Natural killer cell (primary cell): ENCODE measurements at regions not wholly inside any gene's neighbourhood (a gene's known extent, or its start where the extent isn't known, plus 50 kb on each side); places are given as distances from the start of the nearest gene placed in this dataset.

ENCODE experiments used
- ATAC-seq, 3 donors: fragments of 150-1000 bp in 2 of 3; fragments of 200-7000 bp in 1 of 3; cut with Tn5 transposase; 1 replicate in 1 of 3; 2 replicates in 2 of 3; pipeline ENCODE4 v1.10.0; 2021; ENCODE audit warnings: mild to moderate bottlenecking in 2 of 3, moderate library complexity in 2 of 3
- DNase-seq, 2 donors: peaks; one replicate each; pipeline versions ENCODE4 v3.0.0 to v3.0.0-alpha.2; 2013 to 2021; ENCODE audit warnings: mixed read lengths in 1 of 2
- H3K27ac ChIP-seq: one replicate; pipeline ENCODE4 v1.5.1; 2013; ENCODE audit warnings: mild to moderate bottlenecking, low read length
- H3K27me3 ChIP-seq: one replicate; pipeline ENCODE4 v1.6.1; 2013; ENCODE audit warnings: low read length; ENCODE audit not compliant: control insufficient read depth, insufficient read depth
- H3K36me3 ChIP-seq: one replicate; pipeline ENCODE4 v1.6.1; 2013; ENCODE audit warnings: low read length; ENCODE audit not compliant: control insufficient read depth, insufficient read depth
- H3K4me1 ChIP-seq: one replicate; pipeline ENCODE4 v1.6.1; 2013; ENCODE audit warnings: low read length; ENCODE audit not compliant: control insufficient read depth, insufficient read depth
- H3K4me3 ChIP-seq: one replicate; pipeline ENCODE4 v1.5.1; 2013; ENCODE audit warnings: low read length
- H3K9me3 ChIP-seq: one replicate; pipeline ENCODE4 v1.6.1; 2013; ENCODE audit warnings: low read length; ENCODE audit not compliant: control insufficient read depth, insufficient read depth
- H3K27ac Mint-ChIP-seq, 2 donors: one replicate each; pipeline ENCODE4 v1.8.0; 2022; ENCODE audit warnings: mild to moderate bottlenecking in 2 of 2, mixed read lengths in 2 of 2, moderate library complexity in 1 of 2
- H3K27me3 Mint-ChIP-seq, 2 donors: one replicate each; pipeline ENCODE4 v1.8.0; 2022; ENCODE audit warnings: low read depth in 2 of 2, mixed read lengths in 2 of 2
- H3K36me3 Mint-ChIP-seq: one replicate; pipeline ENCODE4 v1.8.0; 2022; ENCODE audit warnings: mixed read lengths
- H3K4me1 Mint-ChIP-seq, 2 donors: one replicate each; pipeline ENCODE4 v1.8.0; 2022; ENCODE audit warnings: mixed read lengths in 2 of 2
- H3K4me3 Mint-ChIP-seq: one replicate; pipeline ENCODE4 v1.8.0; 2022; ENCODE audit warnings: mild to moderate bottlenecking, moderate library complexity, mixed read lengths
- H3K9me3 Mint-ChIP-seq, 2 donors: one replicate each; pipeline ENCODE4 v1.8.0; 2022; ENCODE audit warnings: mixed read lengths in 2 of 2
- WGBS: methylation state at CpG from one replicate; pipeline ENCODE4 v1.1.7; 2013; ENCODE audit warnings: missing lambda C conversion rate; ENCODE audit not compliant: insufficient coverage; 5-methylcytosine and 5-hydroxymethylcytosine counted together
- intact Hi-C: fragments of 100-400 bp; cut with micrococcal nuclease; formaldehyde crosslinking; loops from one replicate; pipeline ENCODE4 v1.14.2; 2022
- TF ChIP-seq, protein P1 (sequence below): fragments of 200-600 bp; IDR thresholded peaks from one replicate; pipeline ENCODE4 v1.8.0; 2022; ENCODE audit warnings: antibody characterized with exemption

DNA sequence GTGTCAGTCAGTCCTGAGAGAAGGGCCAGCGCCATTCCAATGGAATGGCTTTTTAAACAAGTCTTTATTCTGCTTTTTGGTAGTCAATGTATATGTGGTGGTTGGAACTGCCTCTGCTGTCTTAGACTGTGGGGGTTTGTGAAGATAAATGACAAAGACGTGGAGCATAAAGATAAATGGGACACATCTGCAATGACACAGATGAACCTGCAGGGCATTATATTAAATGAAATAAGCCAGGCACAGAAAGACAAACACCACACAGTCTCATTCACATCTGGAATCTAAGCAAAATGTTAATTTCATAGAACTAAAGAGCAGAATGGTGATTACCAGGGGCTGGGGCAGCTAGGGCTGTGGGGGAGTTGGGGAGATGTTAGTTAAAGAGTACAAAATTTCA lies 912.8 kb upstream of the MAN1A1 start:
- TF ChIP-seq, protein P1, sequence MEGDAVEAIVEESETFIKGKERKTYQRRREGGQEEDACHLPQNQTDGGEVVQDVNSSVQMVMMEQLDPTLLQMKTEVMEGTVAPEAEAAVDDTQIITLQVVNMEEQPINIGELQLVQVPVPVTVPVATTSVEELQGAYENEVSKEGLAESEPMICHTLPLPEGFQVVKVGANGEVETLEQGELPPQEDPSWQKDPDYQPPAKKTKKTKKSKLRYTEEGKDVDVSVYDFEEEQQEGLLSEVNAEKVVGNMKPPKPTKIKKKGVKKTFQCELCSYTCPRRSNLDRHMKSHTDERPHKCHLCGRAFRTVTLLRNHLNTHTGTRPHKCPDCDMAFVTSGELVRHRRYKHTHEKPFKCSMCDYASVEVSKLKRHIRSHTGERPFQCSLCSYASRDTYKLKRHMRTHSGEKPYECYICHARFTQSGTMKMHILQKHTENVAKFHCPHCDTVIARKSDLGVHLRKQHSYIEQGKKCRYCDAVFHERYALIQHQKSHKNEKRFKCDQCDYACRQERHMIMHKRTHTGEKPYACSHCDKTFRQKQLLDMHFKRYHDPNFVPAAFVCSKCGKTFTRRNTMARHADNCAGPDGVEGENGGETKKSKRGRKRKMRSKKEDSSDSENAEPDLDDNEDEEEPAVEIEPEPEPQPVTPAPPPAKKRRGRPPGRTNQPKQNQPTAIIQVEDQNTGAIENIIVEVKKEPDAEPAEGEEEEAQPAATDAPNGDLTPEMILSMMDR: no peak
- Mint-ChIP-seq H3K36me3 (no peaks in the 10 kb centered on the region), H3K4me3 (no peak overlapping the region), H3K27me3 (no peaks in the 10 kb centered on the region), H3K27ac (no peak overlapping the region), H3K9me3 (peaks cover 6 to 11% of the 10 kb centered on the region in 2 donors), H3K4me1 (no peaks in the 10 kb centered on the region)
- DNase-seq (no peak), ATAC-seq (no peak)
- H3K4me1 ChIP-seq: no peaks in the 10 kb centered on the region
- no peaks in the 10 kb centered on the region for H3K36me3 ChIP-seq
- intact Hi-C loops: no loop called here
- 96% methylated on average over 2 of the region's 2 CpGs for WGBS
- H3K27ac ChIP-seq: no peak overlapping the region
- no peak overlapping the region for H3K4me3 ChIP-seq
- no peaks in the 10 kb centered on the region for H3K9me3 ChIP-seq
- H3K27me3 ChIP-seq: no peaks in the 10 kb centered on the region

DNA sequence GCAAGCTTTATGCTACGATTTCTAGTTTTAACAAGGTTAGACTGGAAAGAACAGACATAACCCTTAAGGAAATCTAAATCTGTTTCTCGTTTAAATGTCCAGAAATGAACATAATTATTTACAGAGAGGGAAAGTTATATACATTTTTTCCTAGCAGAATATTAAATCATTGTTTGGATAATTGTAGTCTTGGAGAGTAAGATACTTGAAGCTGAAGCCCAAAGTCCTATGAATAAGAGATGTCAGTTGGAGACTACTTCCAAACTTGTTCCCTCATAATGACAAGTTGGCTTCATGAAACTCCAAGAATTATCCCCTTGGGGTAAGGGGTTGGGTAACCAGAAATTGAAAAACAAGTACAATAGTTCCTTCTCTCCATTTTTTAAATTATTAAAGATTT lies 911.1 kb upstream of the MAN1A1 start:
- H3K4me3 Mint-ChIP-seq: no peak overlapping the region
- H3K4me3 ChIP-seq: no peak overlapping the region
- no peaks in the 10 kb centered on the region for H3K27me3 Mint-ChIP-seq
- H3K27ac Mint-ChIP-seq: no peak overlapping the region
- no peak overlapping the region for H3K27ac ChIP-seq
- peaks cover 6 to 11% of the 10 kb centered on the region in 2 donors for H3K9me3 Mint-ChIP-seq
- H3K36me3 Mint-ChIP-seq: no peaks in the 10 kb centered on the region
- no peaks in the 10 kb centered on the region for H3K27me3 ChIP-seq
- no peak for ATAC-seq
- 50% methylated on average over 1 of the region's 2 CpGs for WGBS
- H3K9me3 ChIP-seq: no peaks in the 10 kb centered on the region
- intact Hi-C loops: no loop called here
- H3K4me1 Mint-ChIP-seq: no peaks in the 10 kb centered on the region
- TF ChIP-seq, protein P1: no peak
- no peaks in the 10 kb centered on the region for H3K36me3 ChIP-seq
- H3K4me1 ChIP-seq: no peaks in the 10 kb centered on the region
- no peak for DNase-seq

DNA sequence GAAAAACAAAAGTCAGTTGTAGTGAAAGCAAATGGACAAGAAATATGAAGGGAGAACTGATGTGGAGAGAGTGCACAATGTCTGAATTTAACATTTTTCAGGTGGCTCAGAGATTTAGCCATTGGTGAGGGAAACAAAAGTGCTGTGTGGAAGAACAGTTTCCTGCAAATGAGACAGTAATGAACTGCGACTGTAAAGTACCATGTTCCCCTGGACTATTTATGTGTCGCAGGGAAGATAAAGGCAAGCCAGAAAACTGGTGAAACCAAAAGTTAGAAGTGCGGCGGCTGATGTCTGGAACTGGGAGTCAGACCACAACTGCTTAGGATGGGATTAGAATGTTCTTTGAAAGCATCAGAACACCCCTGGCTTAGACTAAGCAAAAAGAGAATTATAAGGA lies 905.1 kb upstream of the MAN1A1 start:
- 92% methylated on average over 4 of the region's 4 CpGs for WGBS
- no peak overlapping the region for H3K27ac ChIP-seq
- DNase-seq (no peak), ATAC-seq (no peak)
- Mint-ChIP-seq H3K9me3 (peaks cover 14 to 20% of the 10 kb centered on the region in 2 donors), H3K4me1 (no peaks in the 10 kb centered on the region), H3K27ac (no peak overlapping the region), H3K27me3 (no peaks in the 10 kb centered on the region), H3K36me3 (no peaks in the 10 kb centered on the region), H3K4me3 (no peak overlapping the region)
- no peaks in the 10 kb centered on the region for H3K36me3 ChIP-seq
- no peak overlapping the region for H3K4me3 ChIP-seq
- H3K4me1 ChIP-seq: no peaks in the 10 kb centered on the region
- no peaks in the 10 kb centered on the region for H3K27me3 ChIP-seq
- intact Hi-C loops: no loop called here
- TF ChIP-seq, protein P1: no peak
- H3K9me3 ChIP-seq: no peaks in the 10 kb centered on the region

DNA sequence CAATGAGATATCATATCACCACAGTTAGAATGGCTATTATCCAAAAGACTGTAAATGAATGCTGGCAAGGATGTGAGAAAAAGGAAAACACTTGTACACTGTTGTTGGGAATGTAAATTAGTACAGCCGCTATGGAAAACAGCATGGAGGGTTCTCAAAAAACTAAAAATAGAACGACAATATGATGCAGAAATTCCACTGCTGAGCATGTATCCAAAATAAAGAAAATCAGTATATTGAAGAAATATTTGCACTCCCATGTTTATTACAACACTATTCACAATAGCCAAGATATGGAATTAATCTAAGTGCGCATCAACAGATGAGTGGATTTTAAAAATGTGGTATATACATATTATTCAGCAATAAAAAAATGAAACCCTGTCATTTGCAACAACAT lies 898.9 kb upstream of the MAN1A1 start:
- peaks cover 14 to 21% of the 10 kb centered on the region in 2 donors for H3K9me3 Mint-ChIP-seq
- peaks cover 6% of the 10 kb centered on the region for H3K36me3 Mint-ChIP-seq
- no peaks in the 10 kb centered on the region for H3K4me1 Mint-ChIP-seq
- H3K4me3 Mint-ChIP-seq: no peak overlapping the region
- intact Hi-C loops: no loop called here
- TF ChIP-seq, protein P1: no peak
- no peaks in the 10 kb centered on the region for H3K27me3 ChIP-seq
- no peaks in the 10 kb centered on the region for H3K9me3 ChIP-seq
- H3K27ac Mint-ChIP-seq: no peak overlapping the region
- H3K36me3 ChIP-seq: no peaks in the 10 kb centered on the region
- no peaks in the 10 kb centered on the region for H3K27me3 Mint-ChIP-seq
- H3K4me3 ChIP-seq: no peak overlapping the region
- DNase-seq (no peak), ATAC-seq (no peak)
- H3K27ac ChIP-seq: no peak overlapping the region
- H3K4me1 ChIP-seq: no peaks in the 10 kb centered on the region
- 83% methylated on average over 2 of the region's 3 CpGs for WGBS
